Astrocyte (in vitro differentiated cells and primary cell): ENCODE measurements at regions not wholly inside any gene's neighbourhood (a gene's known extent, or its start where the extent isn't known, plus 50 kb on each side); places are given as distances from the start of the nearest gene placed in this dataset.

Source experiments
- DNase-seq: peaks from one replicate; pipeline ENCODE4 v3.0.0-alpha.2; 2010; ENCODE audit warnings: low read depth
- FAIRE-seq: peaks from 2 replicates; lab custom pipeline; 2011; peaks lifted over from hg19 to GRCh38; lab: Jason Lieb, UNC
- H2AFZ ChIP-seq: 2 replicates; pipeline ENCODE4 v1.6.0; 2012; ENCODE audit warnings: low read depth, low read length, inconsistent platforms
- H3K27ac ChIP-seq: 2 replicates; pipeline ENCODE4 v1.5.1; 2011; ENCODE audit warnings: low read depth, low read length, inconsistent platforms
- H3K27me3 ChIP-seq: 2 replicates; pipeline ENCODE4 v1.6.0; 2011; ENCODE audit warnings: low read length, inconsistent platforms; ENCODE audit not compliant: insufficient read depth
- H3K36me3 ChIP-seq: 2 replicates; pipeline ENCODE4 v1.5.1; 2011; ENCODE audit warnings: low read length, inconsistent platforms; ENCODE audit not compliant: insufficient read depth
- H3K4me1 ChIP-seq: 2 replicates; pipeline ENCODE4 v1.5.1; 2011; ENCODE audit warnings: low read length, inconsistent platforms; ENCODE audit not compliant: insufficient read depth
- H3K4me2 ChIP-seq: 2 replicates; pipeline ENCODE4 v1.6.0; 2012; ENCODE audit warnings: low read length, inconsistent platforms
- H3K4me3 ChIP-seq: 2 replicates; pipeline ENCODE4 v1.5.1; 2011; ENCODE audit warnings: low read depth, mild to moderate bottlenecking, low read length, inconsistent platforms; ENCODE audit not compliant: insufficient read depth
- H3K79me2 ChIP-seq: 2 replicates; pipeline ENCODE4 v1.6.0; 2012; ENCODE audit warnings: mild to moderate bottlenecking, low read length, inconsistent platforms; ENCODE audit not compliant: insufficient read depth
- H3K9ac ChIP-seq: 2 replicates; pipeline ENCODE4 v1.6.0; 2012; ENCODE audit warnings: mild to moderate bottlenecking, low read length, inconsistent platforms
- H3K9me3 ChIP-seq: 2 replicates; pipeline ENCODE4 v1.5.1; 2012; ENCODE audit warnings: low read depth, mild to moderate bottlenecking, low read length, inconsistent platforms; ENCODE audit not compliant: insufficient read depth
- H4K20me1 ChIP-seq: 2 replicates; pipeline ENCODE4 v1.6.0; 2012; ENCODE audit warnings: low read length, inconsistent platforms; ENCODE audit not compliant: insufficient read depth
- H3K27ac Mint-ChIP-seq: one replicate; pipeline ENCODE4 v1.8.0; 2021; ENCODE audit warnings: mild to moderate bottlenecking, mixed read lengths; ENCODE audit not compliant: unreplicated experiment
- H3K27me3 Mint-ChIP-seq: one replicate; pipeline ENCODE4 v1.8.0; 2021; ENCODE audit warnings: low read depth, mixed read lengths; ENCODE audit not compliant: unreplicated experiment
- H3K36me3 Mint-ChIP-seq: one replicate; pipeline ENCODE4 v1.8.0; 2021; ENCODE audit warnings: low read depth, mixed read lengths; ENCODE audit not compliant: unreplicated experiment
- H3K4me1 Mint-ChIP-seq: one replicate; pipeline ENCODE4 v1.8.0; 2021; ENCODE audit warnings: low read depth, mixed read lengths; ENCODE audit not compliant: unreplicated experiment
- H3K4me3 Mint-ChIP-seq: one replicate; pipeline ENCODE4 v1.8.0; 2021; ENCODE audit warnings: mild to moderate bottlenecking, moderate library complexity, mixed read lengths; ENCODE audit not compliant: unreplicated experiment
- H3K9me3 Mint-ChIP-seq: one replicate; pipeline ENCODE4 v1.8.0; 2021; ENCODE audit warnings: mild to moderate bottlenecking, mixed read lengths; ENCODE audit not compliant: unreplicated experiment
- EZH2 ChIP-seq: IDR thresholded peaks from 2 replicates; pipeline ENCODE4 v1.6.1; 2012; ENCODE audit warnings: mild to moderate bottlenecking, low read length, inconsistent platforms; ENCODE audit not compliant: insufficient read depth
- TF ChIP-seq, protein P1 (sequence below): IDR thresholded peaks from 2 replicates; pipeline ENCODE4 v1.5.1; 2011; ENCODE audit warnings: low read depth, mild to moderate bottlenecking, inconsistent platforms, low read length, moderate library complexity; ENCODE audit not compliant: insufficient read depth

DNA sequence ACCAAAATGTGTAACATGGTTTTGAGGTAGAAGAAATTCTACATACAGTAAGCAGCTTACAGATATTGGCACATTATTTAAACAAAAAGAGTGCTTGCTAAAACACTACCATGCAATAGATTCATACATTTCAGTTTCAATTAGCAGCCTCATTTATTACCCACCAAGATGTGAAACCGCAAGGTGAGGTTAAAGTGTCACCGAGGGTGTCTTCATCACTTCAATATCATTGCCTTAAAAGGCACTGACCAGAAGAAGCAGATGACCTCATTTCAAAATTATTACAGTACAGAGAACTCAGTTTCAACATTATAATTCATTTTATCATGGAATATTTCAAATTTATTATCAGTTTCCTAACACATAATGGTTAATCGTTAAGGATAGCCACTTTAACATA, 302.2 kb downstream of the ISL1 start:
- Histone ChIP-seq H3K36me3 (no peaks in the 10 kb centered on the region), H3K79me2 (no peaks in the 10 kb centered on the region), H4K20me1 (no peaks in the 10 kb centered on the region), H3K9me3 (no peaks in the 10 kb centered on the region), H3K4me1 (no peaks in the 10 kb centered on the region), H3K27me3 (no peaks in the 10 kb centered on the region), H3K4me3 (no peak overlapping the region), H2AFZ (no peak overlapping the region), H3K27ac (no peak overlapping the region), H3K9ac (no peak overlapping the region), H3K4me2 (no peak overlapping the region)
- no peak overlapping the region for H3K27ac Mint-ChIP-seq
- FAIRE-seq: no peak
- H3K4me3 Mint-ChIP-seq: no peak overlapping the region
- peaks cover 4% of the 10 kb centered on the region for H3K27me3 Mint-ChIP-seq
- peaks cover 5% of the 10 kb centered on the region for H3K9me3 Mint-ChIP-seq
- H3K36me3 Mint-ChIP-seq: no peaks in the 10 kb centered on the region
- no peaks in the 10 kb centered on the region for H3K4me1 Mint-ChIP-seq
- DNase-seq: no peak
- TF ChIP-seq, protein P1, sequence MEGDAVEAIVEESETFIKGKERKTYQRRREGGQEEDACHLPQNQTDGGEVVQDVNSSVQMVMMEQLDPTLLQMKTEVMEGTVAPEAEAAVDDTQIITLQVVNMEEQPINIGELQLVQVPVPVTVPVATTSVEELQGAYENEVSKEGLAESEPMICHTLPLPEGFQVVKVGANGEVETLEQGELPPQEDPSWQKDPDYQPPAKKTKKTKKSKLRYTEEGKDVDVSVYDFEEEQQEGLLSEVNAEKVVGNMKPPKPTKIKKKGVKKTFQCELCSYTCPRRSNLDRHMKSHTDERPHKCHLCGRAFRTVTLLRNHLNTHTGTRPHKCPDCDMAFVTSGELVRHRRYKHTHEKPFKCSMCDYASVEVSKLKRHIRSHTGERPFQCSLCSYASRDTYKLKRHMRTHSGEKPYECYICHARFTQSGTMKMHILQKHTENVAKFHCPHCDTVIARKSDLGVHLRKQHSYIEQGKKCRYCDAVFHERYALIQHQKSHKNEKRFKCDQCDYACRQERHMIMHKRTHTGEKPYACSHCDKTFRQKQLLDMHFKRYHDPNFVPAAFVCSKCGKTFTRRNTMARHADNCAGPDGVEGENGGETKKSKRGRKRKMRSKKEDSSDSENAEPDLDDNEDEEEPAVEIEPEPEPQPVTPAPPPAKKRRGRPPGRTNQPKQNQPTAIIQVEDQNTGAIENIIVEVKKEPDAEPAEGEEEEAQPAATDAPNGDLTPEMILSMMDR: no peak
- TF ChIP-seq EZH2: no peak

DNA sequence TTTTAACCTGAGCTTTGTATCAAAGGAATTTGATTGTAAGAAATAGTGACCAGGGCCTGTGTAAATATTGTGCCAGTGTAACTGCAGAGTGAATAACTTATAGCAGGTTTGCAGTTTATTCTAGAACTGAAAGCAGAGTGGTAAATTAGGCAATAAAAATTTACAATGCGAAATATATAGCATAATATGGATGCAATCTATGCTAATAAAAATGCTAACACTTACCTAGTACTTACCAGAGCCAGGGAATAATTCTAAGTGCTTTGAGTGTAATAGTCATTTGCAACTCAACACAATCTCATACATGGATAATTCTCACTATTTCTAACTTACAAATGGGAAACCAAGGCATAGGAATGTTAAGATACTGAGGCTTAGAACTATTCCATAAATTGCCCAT, 303.4 kb downstream of the ISL1 start:
- no peak overlapping the region for H3K4me2 ChIP-seq
- no peak overlapping the region for H3K4me3 ChIP-seq
- Mint-ChIP-seq H3K4me3 (no peak overlapping the region), H3K27me3 (no peaks in the 10 kb centered on the region), H3K4me1 (peaks cover 3% of the 10 kb centered on the region), H3K36me3 (no peaks in the 10 kb centered on the region), H3K27ac (no peak overlapping the region), H3K9me3 (peaks cover 5% of the 10 kb centered on the region)
- no peaks in the 10 kb centered on the region for H4K20me1 ChIP-seq
- H3K79me2 ChIP-seq: no peaks in the 10 kb centered on the region
- no peaks in the 10 kb centered on the region for H3K9me3 ChIP-seq
- TF ChIP-seq, protein P1: no peak
- no peak overlapping the region for H2AFZ ChIP-seq
- FAIRE-seq: no peak
- no peaks in the 10 kb centered on the region for H3K36me3 ChIP-seq
- H3K4me1 ChIP-seq: no peaks in the 10 kb centered on the region
- H3K27ac ChIP-seq: no peak overlapping the region
- H3K27me3 ChIP-seq: no peaks in the 10 kb centered on the region
- DNase-seq: no peak
- H3K9ac ChIP-seq: no peak overlapping the region

DNA sequence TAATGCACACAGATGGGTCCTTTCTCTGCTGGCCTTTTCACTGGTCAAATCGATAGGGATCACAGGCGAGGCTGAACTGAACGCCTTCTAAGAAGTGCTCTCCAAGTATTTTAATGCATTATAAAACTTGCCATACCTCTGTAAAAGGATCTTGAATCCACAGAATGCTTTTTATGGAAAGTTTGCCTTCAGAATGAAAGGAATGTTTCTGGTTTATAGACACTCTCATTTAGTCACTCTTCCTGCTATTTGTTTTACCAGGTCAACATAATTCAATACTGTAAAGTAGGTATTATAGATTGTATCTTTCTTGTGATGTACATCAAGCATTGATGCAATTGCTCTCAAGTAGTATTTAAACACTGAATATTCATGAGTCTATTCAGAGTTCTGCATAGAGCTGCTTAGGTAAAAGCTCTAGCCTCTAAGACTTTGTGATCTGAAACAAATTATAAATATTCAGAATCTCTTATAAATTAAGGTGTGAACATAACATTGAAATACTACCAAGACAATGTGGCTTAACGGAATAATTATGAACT, 308.4 kb downstream of the ISL1 start:
- peaks cover 11% of the 10 kb centered on the region for H3K9me3 Mint-ChIP-seq
- no peak overlapping the region for H3K27ac Mint-ChIP-seq
- H3K4me2 ChIP-seq: no peak overlapping the region
- no peak overlapping the region for H3K4me3 Mint-ChIP-seq
- no peak overlapping the region for H3K9ac ChIP-seq
- no peaks in the 10 kb centered on the region for H3K27me3 ChIP-seq
- no peak overlapping the region for H3K27ac ChIP-seq
- peaks cover 4% of the 10 kb centered on the region for H3K4me1 Mint-ChIP-seq
- no peak for TF ChIP-seq EZH2
- TF ChIP-seq, protein P1: no peak
- H3K27me3 Mint-ChIP-seq: no peaks in the 10 kb centered on the region
- peaks cover 3% of the 10 kb centered on the region for H3K9me3 ChIP-seq
- no peaks in the 10 kb centered on the region for H3K79me2 ChIP-seq
- DNase-seq: no peak
- no peak for FAIRE-seq
- no peaks in the 10 kb centered on the region for H3K36me3 ChIP-seq
- no peaks in the 10 kb centered on the region for H3K36me3 Mint-ChIP-seq
- no peaks in the 10 kb centered on the region for H4K20me1 ChIP-seq
- H3K4me1 ChIP-seq: no peaks in the 10 kb centered on the region
- no peak overlapping the region for H3K4me3 ChIP-seq
- no peak overlapping the region for H2AFZ ChIP-seq
